Mesodermal cell (in vitro differentiated cells): ENCODE measurements at regions not wholly inside any gene's neighbourhood (a gene's known extent, or its start where the extent isn't known, plus 50 kb on each side); places are given as distances from the start of the nearest gene placed in this dataset.

Experiments used
- H3K27ac ChIP-seq: 2 replicates; pipeline ENCODE4 v1.7.0; 2013; ENCODE audit warnings: mild to moderate bottlenecking, low read depth, low read length, moderate library complexity; ENCODE audit not compliant: severe bottlenecking
- H3K36me3 ChIP-seq: 2 replicates; pipeline ENCODE4 v1.7.1; 2013; ENCODE audit warnings: mild to moderate bottlenecking, low read length, moderate library complexity; ENCODE audit not compliant: control insufficient read depth, insufficient read depth
- H3K4me1 ChIP-seq: one replicate; pipeline ENCODE4 v1.7.1; 2013; ENCODE audit warnings: mild to moderate bottlenecking, low read length; ENCODE audit not compliant: insufficient read depth, control insufficient read depth, poor library complexity, severe bottlenecking
- H3K4me3 ChIP-seq: 2 replicates; pipeline ENCODE4 v1.7.0; 2013; ENCODE audit warnings: low read length, control low read depth, mild to moderate bottlenecking; ENCODE audit not compliant: insufficient read depth, poor library complexity, severe bottlenecking; ENCODE audit errors: extremely low read depth
- H3K9me3 ChIP-seq: 2 replicates; pipeline ENCODE4 v1.7.1; 2013; ENCODE audit warnings: mild to moderate bottlenecking, low read length, moderate library complexity; ENCODE audit not compliant: control insufficient read depth
- WGBS, 2 experiments: methylation state at CpG; one replicate each; pipeline ENCODE4 v1.1.5; 2013; ENCODE audit warnings: missing lambda C conversion rate in 2 of 2; ENCODE audit not compliant: insufficient coverage in 2 of 2; 5-methylcytosine and 5-hydroxymethylcytosine counted together

- H3K27ac ChIP-seq = no peak overlapping the region
- WGBS, 2 experiments = no CpG with 5 or more reads among the region's 1 CpG
- H3K4me3 ChIP-seq = no peak overlapping the region
- H3K36me3 ChIP-seq = no peaks in the 10 kb centered on the region
- no peaks in the 10 kb centered on the region for H3K4me1 ChIP-seq
- no peaks in the 10 kb centered on the region for H3K9me3 ChIP-seq
Observed at GRCh38 chr4:71930459-71930858, 101.3 kb upstream of the NPFFR2 start.

GRCh38 chr4:71932941-71933340, 98.9 kb upstream of the NPFFR2 start:
- Histone ChIP-seq H3K27ac (no peak overlapping the region), H3K9me3 (no peaks in the 10 kb centered on the region), H3K36me3 (no peaks in the 10 kb centered on the region), H3K4me1 (no peaks in the 10 kb centered on the region), H3K4me3 (no peak overlapping the region)
- 83% methylated on average over 1 of the region's 3 CpGs; no CpG with 5 or more reads in 1 of the 2 experiments for WGBS, 2 experiments

- Histone ChIP-seq H3K4me3 (no peak overlapping the region), H3K9me3 (no peaks in the 10 kb centered on the region), H3K27ac (no peak overlapping the region), H3K4me1 (no peaks in the 10 kb centered on the region), H3K36me3 (no peaks in the 10 kb centered on the region)
Observed at GRCh38 chr4:71938776-71939175, 93.0 kb upstream of the NPFFR2 start.

- WGBS, 2 experiments = no CpG with 5 or more reads among the region's 1 CpG
- Histone ChIP-seq H3K4me3 (no peak overlapping the region), H3K27ac (no peak overlapping the region), H3K9me3 (peaks cover 5% of the 10 kb centered on the region), H3K4me1 (no peaks in the 10 kb centered on the region), H3K36me3 (no peaks in the 10 kb centered on the region)
Observed at GRCh38 chr4:71941001-71941400, 90.8 kb upstream of the NPFFR2 start.

- Histone ChIP-seq H3K4me1 (no peaks in the 10 kb centered on the region), H3K9me3 (peaks cover 10% of the 10 kb centered on the region), H3K27ac (no peak overlapping the region), H3K36me3 (no peaks in the 10 kb centered on the region), H3K4me3 (no peak overlapping the region)
- 78% methylated on average over 1 of the region's 2 CpGs; no CpG with 5 or more reads in 1 of the 2 experiments for WGBS, 2 experiments
Observed at GRCh38 chr4:71944956-71945355, 86.8 kb upstream of the NPFFR2 start.

- peaks cover 10% of the 10 kb centered on the region for H3K9me3 ChIP-seq
- H3K36me3 ChIP-seq = no peaks in the 10 kb centered on the region
- WGBS, 2 experiments = 50 to 78% methylated on average over 1 to 2 of the region's 2 CpGs
Observed at GRCh38 chr4:71945791-71946190, 86.0 kb upstream of the NPFFR2 start.

GRCh38 chr4:71958978-71959377, 72.8 kb upstream of the NPFFR2 start:
- 86% methylated on average over 1 of the region's 2 CpGs; no CpG with 5 or more reads in 1 of the 2 experiments for WGBS, 2 experiments
- no peaks in the 10 kb centered on the region for H3K4me1 ChIP-seq

More at GRCh38 chr4:71945791-71946190, 86.0 kb upstream of the NPFFR2 start:
- Histone ChIP-seq H3K27ac (no peak overlapping the region), H3K4me3 (no peak overlapping the region), H3K4me1 (no peaks in the 10 kb centered on the region)

GRCh38 chr4:71962622-71963264, 69.1 kb upstream of the NPFFR2 start:
- WGBS, 2 experiments = 67 to 100% methylated on average over 1 of the region's 4 CpGs
- no peaks in the 10 kb centered on the region for H3K36me3 ChIP-seq

More at GRCh38 chr4:71958978-71959377, 72.8 kb upstream of the NPFFR2 start:
- H3K4me3 ChIP-seq = no peak overlapping the region
- no peaks in the 10 kb centered on the region for H3K36me3 ChIP-seq
- H3K27ac ChIP-seq = no peak overlapping the region
- no peaks in the 10 kb centered on the region for H3K9me3 ChIP-seq

GRCh38 chr4:71974681-71975080, 57.1 kb upstream of the NPFFR2 start:
- Histone ChIP-seq H3K27ac (no peak overlapping the region), H3K9me3 (no peaks in the 10 kb centered on the region), H3K4me1 (no peaks in the 10 kb centered on the region), H3K4me3 (no peak overlapping the region), H3K36me3 (no peaks in the 10 kb centered on the region)
- 88 to 90% methylated on average over 2 to 3 of the region's 4 CpGs for WGBS, 2 experiments

More at GRCh38 chr4:71962622-71963264, 69.1 kb upstream of the NPFFR2 start:
- H3K4me3 ChIP-seq = no peak overlapping the region
- no peaks in the 10 kb centered on the region for H3K4me1 ChIP-seq
- no peak overlapping the region for H3K27ac ChIP-seq
- no peaks in the 10 kb centered on the region for H3K9me3 ChIP-seq

GRCh38 chr4:71976523-71976922, 55.3 kb upstream of the NPFFR2 start:
- Histone ChIP-seq H3K4me3 (no peak overlapping the region), H3K36me3 (no peaks in the 10 kb centered on the region), H3K9me3 (no peaks in the 10 kb centered on the region), H3K27ac (no peak overlapping the region), H3K4me1 (no peaks in the 10 kb centered on the region)

GRCh38 chr4:71978210-71978835, 53.5 kb upstream of the NPFFR2 start:
- no CpG with 5 or more reads among the region's 1 CpG for WGBS, 2 experiments
- H3K4me3 ChIP-seq = no peak overlapping the region
- no peaks in the 10 kb centered on the region for H3K9me3 ChIP-seq
- H3K27ac ChIP-seq = no peak overlapping the region
- no peaks in the 10 kb centered on the region for H3K36me3 ChIP-seq
- H3K4me1 ChIP-seq = no peaks in the 10 kb centered on the region
